ENCODE measurements at regions not wholly inside any gene's neighbourhood (a gene's known extent, or its start where the extent isn't known, plus 50 kb on each side); places are given as distances from the start of the nearest gene placed in this dataset.

DNA sequence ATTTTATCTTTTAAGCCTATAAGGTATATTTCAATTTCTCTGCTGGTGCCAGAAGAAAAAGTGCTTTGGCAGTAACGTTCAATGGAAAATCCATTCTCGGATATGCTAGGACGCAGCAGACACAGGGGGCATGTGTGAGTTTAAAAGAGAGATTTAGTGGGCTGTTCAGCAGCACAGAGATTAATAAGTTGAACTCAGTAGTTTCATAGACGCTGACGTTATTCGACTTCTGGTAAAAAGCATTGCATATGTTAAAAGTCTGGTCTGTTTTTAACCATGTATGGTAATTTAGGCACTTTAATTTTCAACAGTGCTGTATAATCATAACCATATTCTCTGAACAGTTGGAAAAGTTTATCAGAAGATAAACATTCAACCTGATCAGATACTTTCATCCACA lies 99.6 kb downstream of the ATP6V1G3 start:
- TF ChIP-seq, protein P1, sequence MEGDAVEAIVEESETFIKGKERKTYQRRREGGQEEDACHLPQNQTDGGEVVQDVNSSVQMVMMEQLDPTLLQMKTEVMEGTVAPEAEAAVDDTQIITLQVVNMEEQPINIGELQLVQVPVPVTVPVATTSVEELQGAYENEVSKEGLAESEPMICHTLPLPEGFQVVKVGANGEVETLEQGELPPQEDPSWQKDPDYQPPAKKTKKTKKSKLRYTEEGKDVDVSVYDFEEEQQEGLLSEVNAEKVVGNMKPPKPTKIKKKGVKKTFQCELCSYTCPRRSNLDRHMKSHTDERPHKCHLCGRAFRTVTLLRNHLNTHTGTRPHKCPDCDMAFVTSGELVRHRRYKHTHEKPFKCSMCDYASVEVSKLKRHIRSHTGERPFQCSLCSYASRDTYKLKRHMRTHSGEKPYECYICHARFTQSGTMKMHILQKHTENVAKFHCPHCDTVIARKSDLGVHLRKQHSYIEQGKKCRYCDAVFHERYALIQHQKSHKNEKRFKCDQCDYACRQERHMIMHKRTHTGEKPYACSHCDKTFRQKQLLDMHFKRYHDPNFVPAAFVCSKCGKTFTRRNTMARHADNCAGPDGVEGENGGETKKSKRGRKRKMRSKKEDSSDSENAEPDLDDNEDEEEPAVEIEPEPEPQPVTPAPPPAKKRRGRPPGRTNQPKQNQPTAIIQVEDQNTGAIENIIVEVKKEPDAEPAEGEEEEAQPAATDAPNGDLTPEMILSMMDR (IDR thresholded peaks at IDR 0.05) = no peak

DNA sequence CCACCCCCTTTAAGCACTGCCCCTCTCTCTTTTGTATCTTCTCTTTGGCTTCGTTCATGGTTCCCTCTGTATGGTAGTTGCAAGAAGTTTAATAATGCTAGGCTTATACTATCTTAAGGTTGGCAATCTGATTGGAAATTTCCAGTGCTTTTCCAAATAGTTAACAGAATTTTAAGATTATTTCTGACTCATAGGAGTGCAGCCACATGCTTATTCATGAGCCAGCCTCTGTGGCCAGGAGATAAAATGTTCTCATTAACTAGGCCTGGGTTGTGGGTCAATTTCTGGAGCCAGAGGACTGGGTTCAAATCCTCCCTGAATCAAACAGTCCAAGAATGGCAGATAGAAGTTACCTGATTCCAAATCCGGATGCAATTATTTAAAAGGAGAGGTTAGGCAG lies 103.1 kb downstream of the ATP6V1G3 start:
- TF ChIP-seq, protein P1 (IDR thresholded peaks at IDR 0.05) = no peak

DNA sequence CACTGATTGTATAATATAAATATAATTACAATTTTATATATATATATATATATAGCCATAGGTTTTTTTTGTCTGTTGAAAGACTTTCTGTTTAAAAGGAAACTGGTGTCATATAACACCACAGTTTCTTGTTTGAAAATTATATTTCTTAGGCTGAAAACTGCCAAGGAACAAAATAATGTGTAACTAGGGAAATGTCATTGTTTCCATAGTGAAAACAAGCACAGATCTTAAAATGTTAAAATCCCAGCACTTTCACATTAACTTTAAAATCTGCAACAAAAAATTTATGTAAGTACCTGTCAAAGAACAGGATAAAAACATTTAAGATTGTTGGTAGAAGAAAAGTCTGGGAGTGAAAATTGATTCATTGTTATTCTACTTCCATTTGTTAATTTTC lies 104.2 kb downstream of the ATP6V1G3 start:
- TF ChIP-seq, protein P1 (IDR thresholded peaks at IDR 0.05) = no peak

DNA sequence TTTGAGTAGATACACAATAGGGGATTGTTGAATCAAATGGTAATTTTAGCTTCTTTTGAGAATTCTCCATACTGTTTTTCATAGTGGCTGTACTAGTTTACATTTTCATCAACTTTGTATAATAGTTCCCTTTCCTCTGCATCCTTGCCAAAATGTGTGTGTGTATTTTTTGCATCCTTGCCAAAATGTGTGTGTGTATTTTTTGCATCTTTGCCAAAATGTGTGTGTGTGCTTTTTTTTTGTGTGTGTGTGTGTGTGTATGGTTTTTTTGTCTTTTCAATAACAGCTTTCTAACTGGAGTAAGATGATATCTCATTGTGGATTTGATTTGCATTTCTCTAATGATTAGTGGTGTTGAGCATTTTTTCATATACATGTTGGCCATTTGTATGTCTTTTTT lies 105.4 kb downstream of the ATP6V1G3 start:
- TF ChIP-seq, protein P1 (IDR thresholded peaks at IDR 0.05) = no peak

DNA sequence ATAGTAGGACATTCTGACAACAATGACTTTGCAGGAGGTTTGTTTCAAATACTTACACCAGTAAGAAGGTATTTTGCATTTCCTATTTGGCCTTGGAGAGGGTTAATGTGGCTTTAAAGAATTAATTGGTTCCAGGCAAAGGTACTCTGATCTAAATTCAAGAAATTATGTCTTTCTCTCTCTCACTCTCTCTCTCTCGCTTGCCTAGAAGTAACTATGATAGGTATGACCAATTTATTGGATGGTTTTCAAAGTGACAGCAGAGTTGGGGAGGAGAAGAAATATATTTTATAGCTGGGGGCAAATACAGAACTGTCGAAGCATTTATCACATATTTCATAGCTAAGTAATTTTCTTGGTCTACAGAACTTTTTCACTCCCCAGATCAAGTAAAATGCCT lies 116.0 kb downstream of the ATP6V1G3 start:
- TF ChIP-seq, protein P1 (IDR thresholded peaks at IDR 0.05) = no peak

DNA sequence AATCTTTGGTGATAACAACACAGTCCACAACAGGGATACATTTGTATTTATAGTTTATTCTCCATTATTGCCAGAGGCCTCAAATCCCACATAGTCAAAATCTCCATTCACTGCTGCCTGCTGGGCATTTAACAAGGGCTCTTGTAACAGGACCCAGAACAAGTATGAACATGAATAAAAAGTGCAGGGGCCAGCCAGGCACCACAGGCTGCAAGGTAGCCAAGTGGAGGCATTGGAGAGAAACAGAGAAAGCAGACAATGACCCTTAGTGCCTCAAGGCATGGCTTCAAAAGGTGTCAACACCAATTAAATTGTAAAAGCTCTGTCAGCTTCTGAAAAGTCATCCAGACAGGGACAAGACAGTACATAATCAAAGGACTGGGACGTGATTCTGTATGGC lies 116.8 kb downstream of the ATP6V1G3 start:
- TF ChIP-seq, protein P1 (IDR thresholded peaks at IDR 0.05) = no peak

DNA sequence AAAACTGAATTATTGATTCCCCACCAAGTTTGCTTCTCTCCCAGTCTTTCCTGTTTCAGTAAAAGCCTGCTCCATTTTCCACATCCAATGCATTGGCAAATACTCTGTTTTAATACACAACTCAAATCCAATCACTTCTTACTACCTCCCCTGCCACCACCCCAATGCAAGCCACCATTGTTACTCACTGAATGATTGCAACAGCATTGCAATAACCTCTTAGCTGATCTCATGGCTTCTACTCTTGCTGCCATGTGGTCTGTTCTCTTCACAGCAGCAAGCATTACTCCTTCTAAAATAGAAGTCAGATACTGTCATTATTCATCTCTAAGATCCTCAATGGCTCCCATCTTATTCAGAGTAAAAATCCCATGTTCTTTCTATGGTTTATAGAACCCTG lies 123.4 kb downstream of the ATP6V1G3 start:
- TF ChIP-seq, protein P1 (IDR thresholded peaks at IDR 0.05) = no peak

DNA sequence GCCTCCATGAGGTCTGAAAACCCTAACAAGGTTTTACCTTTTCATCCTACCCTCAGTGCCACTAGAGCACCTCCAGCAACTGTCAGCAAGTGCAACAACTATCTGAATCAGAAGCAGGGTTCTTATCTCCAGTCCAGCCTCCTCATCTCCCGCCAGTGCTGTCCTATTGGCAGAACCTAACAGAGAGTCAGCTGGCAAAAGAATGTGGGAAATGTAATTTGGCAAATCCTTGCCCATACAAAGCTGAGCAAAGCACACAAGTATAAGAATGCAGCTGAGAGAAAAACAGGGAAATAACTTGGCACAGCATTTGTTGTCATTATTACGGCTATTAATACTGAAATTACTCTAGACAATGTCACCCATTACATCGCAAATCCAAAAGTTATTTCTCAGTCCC lies 124.2 kb downstream of the ATP6V1G3 start:
- TF ChIP-seq, protein P1 (IDR thresholded peaks at IDR 0.05) = no peak
